SK-N-SH (cell line): ENCODE measurements at regions not wholly inside any gene's neighbourhood (a gene's known extent, or its start where the extent isn't known, plus 50 kb on each side); places are given as distances from the start of the nearest gene placed in this dataset.

Source experiments
- CTCF ChIA-PET: fragments of 300-600, 350-600 bp; formaldehyde crosslinking; extraction: SDS; loops from one replicate; lab custom pipeline; 2021; lab: Yijun Ruan, JAX
- POLR2A ChIA-PET: fragments of 350-600 bp; sonication (Branson Sonifier 250); formaldehyde crosslinking; extraction: SDS; loops from one replicate; lab custom pipeline; 2020; ENCODE audit warnings: antibody characterized with exemption, inconsistent platforms; lab: Yijun Ruan, JAX
- DNase-seq: peaks from one replicate; pipeline ENCODE4 v3.0.0; 2012
- H2AFZ ChIP-seq: fragments of 200-600 bp; sonication (generic); 2 replicates; pipeline ENCODE4 v1.8.1; 2016; ENCODE audit warnings: antibody characterized with exemption, mild to moderate bottlenecking, low read depth
- H3F3A ChIP-seq: fragments of 200-600 bp; sonication (generic); replicated peaks from 2 replicates; pipeline ENCODE3; 2016; ENCODE audit warnings: antibody characterized with exemption, mild to moderate bottlenecking; ENCODE audit not compliant: insufficient read depth
- H3K27ac ChIP-seq, 2 experiments: fragments of 200-500 bp in 1 of 2; fragments of 200-600 bp in 1 of 2; sonication (Bioruptor generic) in 1 of 2; sonication (generic), shearing (Covaris generic) in 1 of 2; 2 replicates each; pipeline versions ENCODE4 v1.5.1 to v1.6.1; 2014 to 2016; ENCODE audit warnings: low read depth in 2 of 2, inconsistent platforms in 1 of 2, low read length in 1 of 2, mild to moderate bottlenecking in 1 of 2, mixed read lengths in 1 of 2
- H3K27me3 ChIP-seq: fragments of 200-600 bp; sonication (generic), shearing (Covaris generic); 2 replicates; pipeline ENCODE4 v1.6.1; 2016; ENCODE audit warnings: mixed run types; ENCODE audit not compliant: insufficient read depth
- H3K36me3 ChIP-seq, 2 experiments: fragments of 200-500 bp in 1 of 2; fragments of 200-600 bp in 1 of 2; sonication (Bioruptor generic) in 1 of 2; sonication (generic) in 1 of 2; replicated peaks in 1 of 2; 2 replicates each; pipeline versions ENCODE3 to v1.5.1; 2014 to 2016; ENCODE audit warnings: low read length in 1 of 2, mild to moderate bottlenecking in 1 of 2; ENCODE audit not compliant: insufficient read depth in 2 of 2, control insufficient read depth in 1 of 2
- H3K4me1 ChIP-seq, 2 experiments: fragments of 200-500 bp in 1 of 2; fragments of 200-600 bp in 1 of 2; sonication (Bioruptor generic) in 1 of 2; sonication (generic), shearing (Covaris generic) in 1 of 2; 2 replicates each; pipeline versions ENCODE4 v1.5.1 to v1.6.1; 2014 to 2016; ENCODE audit warnings: low read depth in 1 of 2, low read length in 1 of 2, mixed run types in 1 of 2; ENCODE audit not compliant: insufficient read depth in 2 of 2, control insufficient read depth in 1 of 2
- H3K4me2 ChIP-seq: fragments of 200-600 bp; sonication (generic), shearing (Covaris generic); 2 replicates; pipeline ENCODE4 v1.6.1; 2017; ENCODE audit warnings: mixed run types
- H3K4me3 ChIP-seq, 2 experiments: fragments of 200-500 bp in 1 of 2; fragments of 200-600 bp in 1 of 2; sonication (Bioruptor generic) in 1 of 2; sonication (generic), shearing (Covaris generic) in 1 of 2; 2 replicates each; pipeline versions ENCODE4 v1.5.1 to v1.8.1; 2014 to 2016; ENCODE audit warnings: low read depth in 2 of 2, inconsistent platforms in 1 of 2, low read length in 1 of 2, mild to moderate bottlenecking in 1 of 2, mixed read lengths in 1 of 2, moderate library complexity in 1 of 2
- H3K79me2 ChIP-seq: fragments of 200-600 bp; sonication (generic); 2 replicates; pipeline ENCODE4 v1.8.1; 2017; ENCODE audit warnings: mild to moderate bottlenecking; ENCODE audit not compliant: insufficient read depth
- H3K9ac ChIP-seq: fragments of 200-600 bp; sonication (generic); 2 replicates; pipeline ENCODE4 v1.6.1; 2017; ENCODE audit warnings: mixed run types
- H3K9me2 ChIP-seq: fragments of 200-600 bp; sonication (generic); 2 replicates; pipeline ENCODE4 v1.6.1; 2017; ENCODE audit warnings: mixed run types
- H3K9me3 ChIP-seq: fragments of 200-600 bp; sonication (generic); 2 replicates; pipeline ENCODE4 v1.6.1; 2017; ENCODE audit warnings: mixed run types, mild to moderate bottlenecking, moderate library complexity
- H4K20me1 ChIP-seq: fragments of 200-600 bp; sonication (generic); 2 replicates; pipeline ENCODE4 v1.6.1; 2017; ENCODE audit warnings: mild to moderate bottlenecking, mixed run types; ENCODE audit not compliant: insufficient read depth
- CHD2 ChIP-seq: fragments of 150-350 bp; IDR thresholded peaks from 2 replicates; pipeline ENCODE4 v1.6.1; 2018; ENCODE audit warnings: low read length; ENCODE audit not compliant: partially characterized antibody
- ELF1 ChIP-seq: IDR thresholded peaks from 2 replicates; pipeline ENCODE4 v1.4.0; 2012
- EZH2phosphoT487 ChIP-seq: fragments of 200-600 bp; sonication (generic); IDR thresholded peaks from 2 replicates; pipeline ENCODE4 v1.6.1; 2017; ENCODE audit warnings: low read depth, mixed run types, mild to moderate bottlenecking, antibody characterized with exemption, moderate library complexity, borderline replicate concordance
- FOSL2 ChIP-seq: IDR thresholded peaks from 2 replicates; pipeline ENCODE4 v1.4.0; 2012; ENCODE audit warnings: low read depth, mild to moderate bottlenecking, moderate library complexity, borderline replicate concordance
- FOXM1 ChIP-seq: IDR thresholded peaks from 2 replicates; pipeline ENCODE4 v1.4.0; 2012; ENCODE audit warnings: low read depth, mild to moderate bottlenecking
- GABPA ChIP-seq: IDR thresholded peaks from 2 replicates; pipeline ENCODE4 v1.4.0; 2012; ENCODE audit warnings: low read depth, mild to moderate bottlenecking
- JUND ChIP-seq: IDR thresholded peaks from 2 replicates; pipeline ENCODE4 v1.4.0; 2012
- NFIC ChIP-seq: IDR thresholded peaks from 2 replicates; pipeline ENCODE4 v1.4.0; 2012; ENCODE audit warnings: borderline replicate concordance
- POLR2AphosphoS5 ChIP-seq: IDR thresholded peaks from 2 replicates; pipeline ENCODE4 v1.6.1; 2012; ENCODE audit warnings: low read depth, low read length
- RCOR1 ChIP-seq: fragments of 150-350 bp; IDR thresholded peaks from 2 replicates; pipeline ENCODE4 v1.6.1; 2017; ENCODE audit warnings: antibody characterized with exemption, low read length
- RFX5 ChIP-seq: IDR thresholded peaks from 2 replicates; pipeline ENCODE4 v1.6.1; 2012; ENCODE audit warnings: mild to moderate bottlenecking, improper control_type of control experiment, low read length
- RXRA ChIP-seq: IDR thresholded peaks from 2 replicates; pipeline ENCODE4 v1.4.0; 2012; ENCODE audit warnings: low read depth, mild to moderate bottlenecking, borderline replicate concordance
- SMC3 ChIP-seq: IDR thresholded peaks from 2 replicates; pipeline ENCODE4 v1.6.1; 2012; ENCODE audit warnings: low read depth, low read length, improper control_type of control experiment
- TCF12 ChIP-seq: IDR thresholded peaks from 2 replicates; pipeline ENCODE4 v1.4.0; 2012
- TEAD4 ChIP-seq: IDR thresholded peaks from 2 replicates; pipeline ENCODE4 v1.4.0; 2012; ENCODE audit warnings: mild to moderate bottlenecking, borderline replicate concordance; ENCODE audit not compliant: insufficient read depth
- YY1 ChIP-seq: IDR thresholded peaks from 2 replicates; pipeline ENCODE4 v1.4.0; 2012; ENCODE audit warnings: low read depth, mild to moderate bottlenecking
- WGBS: methylation state at CpG from one replicate; pipeline ENCODE4 v1.1.6; 2017; ENCODE audit warnings: low lambda C conversion rate; 5-methylcytosine and 5-hydroxymethylcytosine counted together
- TF ChIP-seq, protein P1 (sequence below): IDR thresholded peaks from 2 replicates; pipeline ENCODE4; 2012
- TF ChIP-seq, protein P2 (sequence below): IDR thresholded peaks from 2 replicates; pipeline ENCODE4 v1.6.1; 2012; ENCODE audit warnings: mild to moderate bottlenecking, low read depth, low read length, moderate library complexity
- TF ChIP-seq, protein P3 (sequence below): fragments of 150-350 bp; IDR thresholded peaks from 2 replicates; pipeline ENCODE4 v1.6.1; 2016; ENCODE audit warnings: mild to moderate bottlenecking, low read depth, low read length
- TF ChIP-seq, protein P4 (sequence below): IDR thresholded peaks from 2 replicates; pipeline ENCODE4 v1.4.0; 2012; ENCODE audit warnings: low read depth, borderline replicate concordance

DNA sequence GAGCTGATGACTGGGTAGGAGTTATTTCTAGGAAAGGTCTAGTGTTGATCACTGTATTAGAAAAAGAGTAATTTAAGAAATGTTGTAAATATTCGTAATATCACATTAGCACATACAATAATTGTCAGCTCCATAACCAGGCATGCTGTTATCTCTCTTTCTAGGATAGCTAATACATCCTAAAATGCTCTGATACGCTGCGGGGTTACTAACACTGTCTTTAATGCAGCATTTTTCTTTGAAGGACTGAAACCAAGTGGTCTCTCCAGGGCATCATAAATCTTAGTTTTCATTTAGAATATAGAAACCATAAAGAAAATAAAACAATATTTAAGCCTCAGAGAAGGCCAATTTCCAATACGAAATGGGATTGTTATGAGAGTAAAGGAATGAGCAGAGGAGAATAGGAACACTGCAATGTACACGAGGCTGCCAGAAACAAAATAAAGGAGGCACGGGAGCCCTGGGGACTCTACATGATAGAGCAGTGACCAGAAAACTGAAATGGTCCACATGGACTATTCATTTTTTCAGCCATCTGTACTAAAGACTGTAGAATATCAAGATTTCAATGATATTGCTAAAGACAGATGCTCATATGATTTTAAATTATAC, 1606.7 kb upstream of the AGA start:
- no peak for DNase-seq
- no peaks in the 10 kb centered on the region for H3K9me3 ChIP-seq
- no peaks in the 10 kb centered on the region for H4K20me1 ChIP-seq
- 0% methylated on average over 6 of the region's 6 CpGs for WGBS
- no peaks in the 10 kb centered on the region for H3K9me2 ChIP-seq
- H3K27me3 ChIP-seq = no peaks in the 10 kb centered on the region
- H3K4me2 ChIP-seq = no peak overlapping the region
- no peak overlapping the region for H3K27ac ChIP-seq
- TF ChIP-seq GABPA (no peak), ELF1 (no peak), RCOR1 (no peak), RXRA (no peak), NFIC (no peak), YY1 (no peak), FOXM1 (no peak), POLR2AphosphoS5 (no peak), FOSL2 (no peak), RFX5 (no peak), JUND (no peak), TCF12 (no peak), EZH2phosphoT487 (no peak), TEAD4 (no peak), CHD2 (no peak), SMC3 (no peak)
- TF ChIP-seq, protein P1, sequence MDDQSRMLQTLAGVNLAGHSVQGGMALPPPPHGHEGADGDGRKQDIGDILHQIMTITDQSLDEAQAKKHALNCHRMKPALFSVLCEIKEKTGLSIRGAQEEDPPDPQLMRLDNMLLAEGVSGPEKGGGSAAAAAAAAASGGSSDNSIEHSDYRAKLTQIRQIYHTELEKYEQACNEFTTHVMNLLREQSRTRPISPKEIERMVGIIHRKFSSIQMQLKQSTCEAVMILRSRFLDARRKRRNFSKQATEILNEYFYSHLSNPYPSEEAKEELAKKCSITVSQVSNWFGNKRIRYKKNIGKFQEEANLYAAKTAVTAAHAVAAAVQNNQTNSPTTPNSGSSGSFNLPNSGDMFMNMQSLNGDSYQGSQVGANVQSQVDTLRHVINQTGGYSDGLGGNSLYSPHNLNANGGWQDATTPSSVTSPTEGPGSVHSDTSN = no peak
- TF ChIP-seq, protein P2, sequence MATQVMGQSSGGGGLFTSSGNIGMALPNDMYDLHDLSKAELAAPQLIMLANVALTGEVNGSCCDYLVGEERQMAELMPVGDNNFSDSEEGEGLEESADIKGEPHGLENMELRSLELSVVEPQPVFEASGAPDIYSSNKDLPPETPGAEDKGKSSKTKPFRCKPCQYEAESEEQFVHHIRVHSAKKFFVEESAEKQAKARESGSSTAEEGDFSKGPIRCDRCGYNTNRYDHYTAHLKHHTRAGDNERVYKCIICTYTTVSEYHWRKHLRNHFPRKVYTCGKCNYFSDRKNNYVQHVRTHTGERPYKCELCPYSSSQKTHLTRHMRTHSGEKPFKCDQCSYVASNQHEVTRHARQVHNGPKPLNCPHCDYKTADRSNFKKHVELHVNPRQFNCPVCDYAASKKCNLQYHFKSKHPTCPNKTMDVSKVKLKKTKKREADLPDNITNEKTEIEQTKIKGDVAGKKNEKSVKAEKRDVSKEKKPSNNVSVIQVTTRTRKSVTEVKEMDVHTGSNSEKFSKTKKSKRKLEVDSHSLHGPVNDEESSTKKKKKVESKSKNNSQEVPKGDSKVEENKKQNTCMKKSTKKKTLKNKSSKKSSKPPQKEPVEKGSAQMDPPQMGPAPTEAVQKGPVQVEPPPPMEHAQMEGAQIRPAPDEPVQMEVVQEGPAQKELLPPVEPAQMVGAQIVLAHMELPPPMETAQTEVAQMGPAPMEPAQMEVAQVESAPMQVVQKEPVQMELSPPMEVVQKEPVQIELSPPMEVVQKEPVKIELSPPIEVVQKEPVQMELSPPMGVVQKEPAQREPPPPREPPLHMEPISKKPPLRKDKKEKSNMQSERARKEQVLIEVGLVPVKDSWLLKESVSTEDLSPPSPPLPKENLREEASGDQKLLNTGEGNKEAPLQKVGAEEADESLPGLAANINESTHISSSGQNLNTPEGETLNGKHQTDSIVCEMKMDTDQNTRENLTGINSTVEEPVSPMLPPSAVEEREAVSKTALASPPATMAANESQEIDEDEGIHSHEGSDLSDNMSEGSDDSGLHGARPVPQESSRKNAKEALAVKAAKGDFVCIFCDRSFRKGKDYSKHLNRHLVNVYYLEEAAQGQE = no peak
- TF ChIP-seq, protein P3, sequence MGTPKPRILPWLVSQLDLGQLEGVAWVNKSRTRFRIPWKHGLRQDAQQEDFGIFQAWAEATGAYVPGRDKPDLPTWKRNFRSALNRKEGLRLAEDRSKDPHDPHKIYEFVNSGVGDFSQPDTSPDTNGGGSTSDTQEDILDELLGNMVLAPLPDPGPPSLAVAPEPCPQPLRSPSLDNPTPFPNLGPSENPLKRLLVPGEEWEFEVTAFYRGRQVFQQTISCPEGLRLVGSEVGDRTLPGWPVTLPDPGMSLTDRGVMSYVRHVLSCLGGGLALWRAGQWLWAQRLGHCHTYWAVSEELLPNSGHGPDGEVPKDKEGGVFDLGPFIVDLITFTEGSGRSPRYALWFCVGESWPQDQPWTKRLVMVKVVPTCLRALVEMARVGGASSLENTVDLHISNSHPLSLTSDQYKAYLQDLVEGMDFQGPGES = no peak
- TF ChIP-seq, protein P4, sequence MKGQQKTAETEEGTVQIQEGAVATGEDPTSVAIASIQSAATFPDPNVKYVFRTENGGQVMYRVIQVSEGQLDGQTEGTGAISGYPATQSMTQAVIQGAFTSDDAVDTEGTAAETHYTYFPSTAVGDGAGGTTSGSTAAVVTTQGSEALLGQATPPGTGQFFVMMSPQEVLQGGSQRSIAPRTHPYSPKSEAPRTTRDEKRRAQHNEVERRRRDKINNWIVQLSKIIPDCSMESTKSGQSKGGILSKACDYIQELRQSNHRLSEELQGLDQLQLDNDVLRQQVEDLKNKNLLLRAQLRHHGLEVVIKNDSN = no peak
- no peaks in the 10 kb centered on the region for H3K36me3 ChIP-seq
- H3K79me2 ChIP-seq = no peaks in the 10 kb centered on the region
- no peaks in the 10 kb centered on the region for H3F3A ChIP-seq
- ChIA-PET POLR2A (no interaction called here), CTCF (no interaction called here)
- no peak overlapping the region for H3K4me3 ChIP-seq
- H3K9ac ChIP-seq = no peak overlapping the region
- H3K4me1 ChIP-seq = no peaks in the 10 kb centered on the region
- no peak overlapping the region for H2AFZ ChIP-seq
